ENCODE measurements at regions not wholly inside any gene's neighbourhood (a gene's known extent, or its start where the extent isn't known, plus 50 kb on each side); places are given as distances from the start of the nearest gene placed in this dataset.

DNA sequence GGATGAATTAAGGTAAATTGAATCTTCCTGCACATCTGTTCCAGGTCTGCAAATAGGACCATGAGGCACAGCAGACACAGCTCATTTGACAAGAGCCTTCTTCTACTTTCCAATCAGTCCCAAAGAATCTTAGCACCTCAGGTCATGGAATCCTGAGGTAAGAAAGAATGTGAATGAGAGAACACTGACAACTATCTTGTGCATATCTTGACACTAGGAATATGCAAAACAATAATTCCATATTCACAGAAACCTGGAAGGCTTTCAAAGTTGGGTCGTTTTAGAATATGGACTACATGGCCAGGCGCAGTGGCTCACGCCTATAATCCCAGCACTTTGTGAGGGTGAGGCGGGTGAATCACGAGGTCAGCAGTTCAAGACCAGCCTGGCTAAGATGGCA is 1009.4 kb upstream of the GOT2 start:
- DNase-seq (ENCODE audit: low read depth in 2 of 2): no peak
- no peak overlapping the region for H3K4me3 ChIP-seq (replicated peaks in 1 of 2; ENCODE audit: low read depth in 2 of 2, low read length in 2 of 2)
- TF ChIP-seq, protein P1, sequence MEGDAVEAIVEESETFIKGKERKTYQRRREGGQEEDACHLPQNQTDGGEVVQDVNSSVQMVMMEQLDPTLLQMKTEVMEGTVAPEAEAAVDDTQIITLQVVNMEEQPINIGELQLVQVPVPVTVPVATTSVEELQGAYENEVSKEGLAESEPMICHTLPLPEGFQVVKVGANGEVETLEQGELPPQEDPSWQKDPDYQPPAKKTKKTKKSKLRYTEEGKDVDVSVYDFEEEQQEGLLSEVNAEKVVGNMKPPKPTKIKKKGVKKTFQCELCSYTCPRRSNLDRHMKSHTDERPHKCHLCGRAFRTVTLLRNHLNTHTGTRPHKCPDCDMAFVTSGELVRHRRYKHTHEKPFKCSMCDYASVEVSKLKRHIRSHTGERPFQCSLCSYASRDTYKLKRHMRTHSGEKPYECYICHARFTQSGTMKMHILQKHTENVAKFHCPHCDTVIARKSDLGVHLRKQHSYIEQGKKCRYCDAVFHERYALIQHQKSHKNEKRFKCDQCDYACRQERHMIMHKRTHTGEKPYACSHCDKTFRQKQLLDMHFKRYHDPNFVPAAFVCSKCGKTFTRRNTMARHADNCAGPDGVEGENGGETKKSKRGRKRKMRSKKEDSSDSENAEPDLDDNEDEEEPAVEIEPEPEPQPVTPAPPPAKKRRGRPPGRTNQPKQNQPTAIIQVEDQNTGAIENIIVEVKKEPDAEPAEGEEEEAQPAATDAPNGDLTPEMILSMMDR (IDR thresholded peaks at IDR 0.05; ENCODE audit: low read depth, low read length): no peak

DNA sequence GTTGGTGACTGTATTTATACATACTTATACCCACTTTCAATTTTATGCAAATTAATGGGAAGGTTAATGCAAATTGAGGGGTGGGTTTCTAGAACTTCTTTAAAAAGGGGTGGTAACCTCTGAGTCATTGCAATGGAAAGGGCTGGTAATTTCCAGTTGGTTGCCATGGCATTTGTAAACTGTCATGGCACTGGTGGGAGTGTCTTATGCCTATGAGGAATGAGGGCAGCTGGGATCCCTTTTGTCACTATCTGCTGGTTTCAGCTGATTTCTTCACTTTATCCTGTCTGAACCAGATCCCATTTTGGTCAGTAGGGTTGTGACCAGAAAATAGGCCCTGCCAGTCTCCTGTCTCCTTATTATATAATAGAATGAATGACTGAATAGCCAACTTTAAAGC is 1006.7 kb upstream of the GOT2 start:
- no peak for DNase-seq (ENCODE audit: low read depth in 2 of 2)
- TF ChIP-seq, protein P1 (IDR thresholded peaks at IDR 0.05; ENCODE audit: low read depth, low read length): no peak
- no peak overlapping the region for H3K4me3 ChIP-seq (replicated peaks in 1 of 2; ENCODE audit: low read depth in 2 of 2, low read length in 2 of 2)

GRCh38 chr16:59737274-59737673 is 1003.2 kb upstream of the GOT2 start:
- DNase-seq (ENCODE audit: low read depth in 2 of 2): no peak
- TF ChIP-seq, protein P1 (IDR thresholded peaks at IDR 0.05; ENCODE audit: low read depth, low read length): no peak
- no peak overlapping the region for H3K4me3 ChIP-seq (replicated peaks in 1 of 2; ENCODE audit: low read depth in 2 of 2, low read length in 2 of 2)

DNA sequence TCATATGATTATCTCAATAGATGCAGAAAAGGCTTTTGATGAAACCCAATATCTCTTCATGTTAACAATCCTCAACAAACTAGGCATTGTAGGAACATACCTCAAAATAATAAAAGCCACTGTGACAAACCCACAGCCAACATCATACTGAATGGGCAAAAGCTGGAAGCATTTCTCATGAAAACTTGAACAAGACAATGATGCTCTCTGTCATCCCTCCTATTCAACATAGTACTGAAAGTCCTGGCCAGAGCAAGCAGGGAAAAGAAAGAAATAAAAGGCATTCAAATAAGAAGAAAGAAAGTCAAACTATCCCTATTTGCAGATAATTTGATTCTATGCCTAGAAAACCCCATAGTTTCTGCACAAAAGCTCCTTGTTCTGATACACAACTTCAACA is 999.2 kb upstream of the GOT2 start:
- DNase-seq (ENCODE audit: low read depth in 2 of 2): no peak
- TF ChIP-seq, protein P1 (IDR thresholded peaks at IDR 0.05; ENCODE audit: low read depth, low read length): no peak

DNA sequence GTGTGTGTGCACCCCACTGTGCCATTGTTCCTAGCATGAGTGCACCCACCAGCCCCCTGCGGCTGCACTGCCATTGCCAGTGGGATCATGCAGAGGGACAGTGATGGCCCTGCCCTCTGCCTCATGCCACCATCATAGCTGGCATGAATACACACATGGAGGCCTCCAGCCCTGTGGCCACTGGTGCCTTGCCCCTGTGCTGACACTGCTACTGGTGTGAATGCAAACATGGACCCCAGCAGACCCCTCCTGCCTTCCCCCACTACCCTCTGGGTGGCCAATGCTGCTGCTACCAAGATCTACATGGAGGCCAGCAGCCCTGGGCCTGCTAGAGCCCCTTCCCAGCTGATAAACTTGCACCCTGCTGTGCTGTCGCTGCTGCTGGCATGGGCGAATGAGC is 995.5 kb upstream of the GOT2 start:
- TF ChIP-seq, protein P1 (IDR thresholded peaks at IDR 0.05; ENCODE audit: low read depth, low read length): no peak
- no peak overlapping the region for H3K4me3 ChIP-seq (replicated peaks in 1 of 2; ENCODE audit: low read depth in 2 of 2, low read length in 2 of 2)
- no peak for DNase-seq (ENCODE audit: low read depth in 2 of 2)

More for the DNA sequence above, 999.2 kb upstream of the GOT2 start:
- H3K4me3 ChIP-seq (replicated peaks in 1 of 2; ENCODE audit: low read depth in 2 of 2, low read length in 2 of 2): no peak overlapping the region

- TF ChIP-seq, protein P1 (IDR thresholded peaks at IDR 0.05; ENCODE audit: low read depth, low read length): no peak
- H3K4me3 ChIP-seq (replicated peaks in 1 of 2; ENCODE audit: low read depth in 2 of 2, low read length in 2 of 2): no peak overlapping the region
- DNase-seq (ENCODE audit: low read depth in 2 of 2): peak in 1 of 2 donors; percentile 4
Observed at GRCh38 chr16:59719121-59719520, 985.0 kb upstream of the GOT2 start.
